HG03565 (cell line): ENCODE measurements at regions not wholly inside any gene's neighbourhood (a gene's known extent, or its start where the extent isn't known, plus 50 kb on each side); places are given as distances from the start of the nearest gene placed in this dataset.

Experiments
- ATAC-seq: cut with Tn5 transposase; IDR thresholded peaks from one replicate; pipeline ENCODE4 v1.9.1; 2021; ENCODE audit warnings: mild to moderate bottlenecking, moderate library complexity; ENCODE audit not compliant: unreplicated experiment

GRCh38 chr6:76448109-76448508 lies 375.6 kb upstream of the IMPG1 start:
- no peak for ATAC-seq

GRCh38 chr6:76441875-76442274 lies 369.4 kb upstream of the IMPG1 start:
- ATAC-seq = no peak

- ATAC-seq = no peak
Observed at GRCh38 chr6:76439811-76440210, 367.3 kb upstream of the IMPG1 start.

GRCh38 chr6:76438768-76439167 lies 366.3 kb upstream of the IMPG1 start:
- no peak for ATAC-seq

GRCh38 chr6:76435174-76435573 lies 362.7 kb upstream of the IMPG1 start:
- no peak for ATAC-seq

GRCh38 chr6:76422511-76423213 lies 350.2 kb upstream of the IMPG1 start:
- ATAC-seq = no peak

- ATAC-seq = no peak
Observed at GRCh38 chr6:76420094-76420493, 347.6 kb upstream of the IMPG1 start.

GRCh38 chr6:76418560-76419223 lies 346.2 kb upstream of the IMPG1 start:
- no peak for ATAC-seq

- no peak for ATAC-seq
Observed at GRCh38 chr6:76416821-76417605, 344.6 kb upstream of the IMPG1 start.

- no peak for ATAC-seq
Observed at GRCh38 chr6:76403064-76403463, 330.6 kb upstream of the IMPG1 start.

GRCh38 chr6:76397966-76398365 lies 325.5 kb upstream of the IMPG1 start:
- no peak for ATAC-seq

GRCh38 chr6:76382201-76382600 lies 309.7 kb upstream of the IMPG1 start:
- no peak for ATAC-seq

GRCh38 chr6:76381612-76382011 lies 309.1 kb upstream of the IMPG1 start:
- no peak for ATAC-seq

- no peak for ATAC-seq
Observed at GRCh38 chr6:76351275-76351674, 278.8 kb upstream of the IMPG1 start.

- ATAC-seq = no peak
Observed at GRCh38 chr6:76347539-76347938, 275.1 kb upstream of the IMPG1 start.

GRCh38 chr6:76342611-76343160 lies 270.2 kb upstream of the IMPG1 start:
- no peak for ATAC-seq

- no peak for ATAC-seq
Observed at GRCh38 chr6:76330031-76330430, 257.6 kb upstream of the IMPG1 start.

- no peak for ATAC-seq
Observed at GRCh38 chr6:76326871-76327270, 254.4 kb upstream of the IMPG1 start.
